IPS DF 4.7 (cell line): ENCODE measurements at regions not wholly inside any gene's neighbourhood (a gene's known extent, or its start where the extent isn't known, plus 50 kb on each side); places are given as distances from the start of the nearest gene placed in this dataset.
"Not testable (repeated sequence)": the region's sequence is repeated elsewhere in the genome, so short reads cannot be mapped to it uniquely, and the experiment has no call there.

Source experiments
- DNase-seq: peaks from one replicate; pipeline ENCODE4 v3.0.0-alpha.2; 2013; ENCODE audit warnings: low spot score; ENCODE audit errors: extremely low read depth

GRCh38 chr1:73306899-73307555, 890.9 kb downstream of the LRRIQ3 start:
- no peak for DNase-seq

GRCh38 chr1:73273886-73274285, 924.1 kb downstream of the LRRIQ3 start:
- DNase-seq = no peak

- not testable (repeated sequence) for DNase-seq
Measured at GRCh38 chr1:73245196-73245595, 952.8 kb downstream of the LRRIQ3 start.

GRCh38 chr1:73218995-73219546, 936.7 kb upstream of the NEGR1 start:
- no peak for DNase-seq

DNA sequence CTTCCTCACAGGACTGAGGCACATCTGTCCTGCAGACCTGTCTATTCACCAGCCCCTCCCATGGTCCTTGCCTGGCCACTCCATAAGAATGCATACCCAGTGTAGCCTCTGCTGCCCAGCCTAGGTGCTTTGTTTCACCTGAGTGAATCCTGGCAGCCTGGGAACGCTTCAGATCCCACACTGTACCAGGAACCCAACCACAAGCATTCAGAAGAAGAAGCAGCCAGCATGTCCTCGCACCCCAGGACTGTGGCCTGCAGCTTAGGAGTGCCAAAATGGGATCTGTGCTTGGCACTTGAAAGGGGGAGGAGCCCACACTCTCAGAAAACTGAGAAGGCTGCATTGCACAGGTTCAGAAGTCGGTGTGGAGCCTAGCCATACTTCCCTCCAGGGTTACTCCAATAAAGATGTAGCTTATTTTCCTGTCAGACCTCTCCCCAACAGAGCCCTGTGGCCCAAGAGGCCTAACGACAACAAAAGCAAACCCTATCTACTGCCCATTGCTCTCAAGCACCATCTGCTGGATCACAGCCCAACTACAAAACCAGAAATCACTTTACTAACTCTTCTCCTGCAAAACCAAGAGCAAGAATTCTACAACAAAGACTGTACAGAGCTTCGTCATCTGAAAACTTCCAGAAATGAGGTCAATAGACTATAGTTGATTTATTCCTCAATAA, 923.1 kb upstream of the NEGR1 start:
- DNase-seq = peak; percentile 19

DNA sequence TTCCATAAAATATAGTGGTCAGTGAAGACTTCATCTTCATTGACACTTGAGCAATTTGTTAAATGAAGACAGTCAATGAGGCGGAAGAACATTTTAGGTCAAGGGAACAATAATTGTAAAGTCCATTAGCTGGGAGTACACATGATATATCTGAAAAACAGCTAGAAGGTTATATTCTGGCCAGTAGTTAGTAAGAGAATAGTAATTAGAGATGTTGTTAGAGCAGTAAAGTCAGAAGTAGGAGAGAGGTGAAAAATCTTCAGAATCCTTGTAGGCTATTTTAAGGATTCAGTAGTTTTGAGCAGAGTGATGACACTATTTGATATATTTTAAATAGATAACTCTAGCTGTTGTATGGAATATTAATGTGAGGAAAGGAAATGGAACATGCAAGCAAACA, 915.6 kb upstream of the NEGR1 start:
- DNase-seq = no peak

GRCh38 chr1:73194965-73195364, 912.6 kb upstream of the NEGR1 start:
- DNase-seq = no peak

- not testable (repeated sequence) for DNase-seq
Measured at GRCh38 chr1:73183581-73183980, 901.2 kb upstream of the NEGR1 start.

- no peak for DNase-seq
Measured at GRCh38 chr1:73181190-73181540, 898.8 kb upstream of the NEGR1 start.

- no peak for DNase-seq
Measured at GRCh38 chr1:73180397-73181189, 898.3 kb upstream of the NEGR1 start.

- no peak for DNase-seq
Measured at GRCh38 chr1:73176902-73177301, 894.6 kb upstream of the NEGR1 start.

GRCh38 chr1:73167009-73167657, 884.8 kb upstream of the NEGR1 start:
- no peak for DNase-seq

DNA sequence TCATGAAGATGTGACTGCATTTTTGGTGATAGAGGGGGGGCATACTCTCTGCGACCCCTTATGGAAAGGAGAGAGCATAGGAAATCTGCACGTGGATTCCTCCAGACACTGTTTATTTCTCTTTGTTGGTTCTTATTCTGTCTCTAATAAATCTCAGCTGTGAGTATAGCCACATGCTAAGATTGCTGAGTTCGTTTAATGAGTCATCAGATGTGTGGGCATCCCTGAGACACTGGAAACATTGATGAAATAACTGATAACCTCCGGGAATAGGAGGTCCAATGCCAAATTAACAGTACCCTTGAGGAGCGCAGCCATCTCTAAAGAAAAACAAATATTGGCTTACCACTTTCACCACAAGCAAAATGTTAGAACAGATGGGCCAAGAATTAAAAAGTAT, 880.2 kb upstream of the NEGR1 start:
- no peak for DNase-seq

DNA sequence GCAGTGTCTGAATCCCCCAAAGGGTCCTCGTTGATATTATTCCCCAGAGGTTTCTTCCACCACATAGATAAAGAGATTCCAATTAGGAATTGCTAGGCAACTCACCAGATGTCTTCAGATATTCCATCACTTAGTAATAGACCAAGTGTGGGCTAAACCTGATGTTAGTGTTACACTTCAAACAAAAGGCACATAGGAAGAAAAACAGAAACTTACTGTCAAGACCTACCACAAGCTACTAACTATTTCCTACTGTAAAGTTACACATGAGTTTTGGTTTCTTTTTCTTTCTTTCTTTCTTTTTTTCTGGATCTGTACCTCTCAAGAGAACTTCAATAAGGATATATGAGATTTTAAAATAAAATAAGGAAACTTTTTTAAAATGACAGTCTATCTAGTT, 879.1 kb upstream of the NEGR1 start:
- no peak for DNase-seq

- no peak for DNase-seq
Measured at GRCh38 chr1:73160759-73161158, 878.4 kb upstream of the NEGR1 start.

DNA sequence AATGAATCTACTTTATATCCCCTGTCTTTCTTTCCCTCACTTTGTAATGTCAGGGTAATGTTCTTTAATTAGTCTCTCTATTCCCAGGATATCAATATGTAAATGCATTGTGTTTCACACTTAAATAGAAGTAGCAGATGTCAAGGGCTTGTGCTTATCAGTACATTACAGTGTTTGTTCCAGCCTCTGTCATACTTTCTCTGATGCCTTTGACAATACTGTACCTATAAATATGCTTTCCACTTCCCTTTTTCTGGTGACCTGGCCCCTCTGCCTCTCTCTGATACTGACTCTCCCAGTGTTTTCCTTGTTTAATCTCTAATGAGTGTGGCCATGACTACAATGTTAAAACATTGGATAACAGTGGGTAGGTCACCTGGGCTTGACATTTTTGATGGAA, 862.0 kb upstream of the NEGR1 start:
- no peak for DNase-seq

- DNase-seq = no peak
Measured at GRCh38 chr1:73136975-73137374, 854.6 kb upstream of the NEGR1 start.

GRCh38 chr1:73106931-73107330, 824.6 kb upstream of the NEGR1 start:
- DNase-seq = no peak

GRCh38 chr1:73105755-73106154, 823.4 kb upstream of the NEGR1 start:
- no peak for DNase-seq

DNA sequence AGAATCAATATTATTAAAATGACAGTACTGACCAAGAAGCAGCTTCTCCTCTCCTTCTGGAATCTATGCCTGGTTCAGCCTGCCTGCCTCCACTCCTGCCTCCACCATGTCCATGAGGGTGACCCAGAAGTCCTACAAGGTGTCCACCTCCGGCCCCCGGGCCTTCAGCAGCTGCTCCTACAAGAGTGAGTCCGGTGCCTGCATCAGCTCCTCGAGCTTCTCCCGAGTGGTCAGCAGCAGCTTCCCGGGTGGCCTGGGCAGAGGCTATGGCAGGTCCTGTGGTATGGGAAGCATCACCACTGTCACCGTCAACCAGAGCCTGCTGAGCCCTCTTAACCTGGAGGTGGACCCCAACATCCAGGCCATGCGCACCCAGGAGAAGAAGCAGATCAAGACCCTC, 822.4 kb upstream of the NEGR1 start:
- no peak for DNase-seq

- DNase-seq = no peak
Measured at GRCh38 chr1:73100216-73100615, 817.9 kb upstream of the NEGR1 start.

- DNase-seq = peak; percentile 25
Measured at GRCh38 chr1:73097917-73098316, 815.6 kb upstream of the NEGR1 start.
